CD8-positive, alpha-beta memory T cell (primary cell): ENCODE measurements at regions not wholly inside any gene's neighbourhood (a gene's known extent, or its start where the extent isn't known, plus 50 kb on each side); places are given as distances from the start of the nearest gene placed in this dataset.

Experiments
- CTCF ChIA-PET: fragments of 350-600 bp; sonication (Branson Sonifier 250); formaldehyde crosslinking; loops from one replicate; lab custom pipeline; 2021; ENCODE audit warnings: antibody characterized with exemption; lab: Charles Lee
- POLR2A ChIA-PET: fragments of 350-600 bp; sonication (Branson Sonifier 250); formaldehyde crosslinking; loops from one replicate; lab custom pipeline; 2021; ENCODE audit warnings: antibody characterized with exemption; lab: Charles Lee
- DNase-seq, 5 donors: peaks; one replicate each; pipeline versions ENCODE4 v3.0.0 to v3.0.0-alpha.2; 2020 to 2022; ENCODE audit warnings: mixed read lengths in 1 of 5
- H3K27ac ChIP-seq: one replicate; pipeline ENCODE4 v1.7.0; 2013; ENCODE audit warnings: low read depth, mild to moderate bottlenecking, low read length, moderate library complexity
- H3K27me3 ChIP-seq: 2 replicates; pipeline ENCODE4 v1.7.0; 2013; ENCODE audit warnings: low read length, mild to moderate bottlenecking; ENCODE audit not compliant: insufficient read depth, poor library complexity, severe bottlenecking
- H3K36me3 ChIP-seq: 2 replicates; pipeline ENCODE4 v1.7.0; 2013; ENCODE audit warnings: mild to moderate bottlenecking, low read length, moderate library complexity; ENCODE audit not compliant: insufficient read depth
- H3K4me1 ChIP-seq: 2 replicates; pipeline ENCODE4 v1.7.0; 2013; ENCODE audit warnings: mild to moderate bottlenecking, low read length, moderate library complexity; ENCODE audit not compliant: insufficient read depth
- H3K4me3 ChIP-seq: 2 replicates; pipeline ENCODE4 v1.7.0; 2013; ENCODE audit warnings: mild to moderate bottlenecking, low read length
- H3K9me3 ChIP-seq: 2 replicates; pipeline ENCODE4 v1.7.0; 2013; ENCODE audit warnings: mild to moderate bottlenecking, low read length
- H3K27ac Mint-ChIP-seq, 8 donors: one replicate each; pipeline ENCODE4 v1.8.0; 2020 to 2021; ENCODE audit warnings: mixed read lengths in 8 of 8, mild to moderate bottlenecking in 6 of 8, inconsistent platforms in 3 of 8, moderate library complexity in 3 of 8
- H3K27me3 Mint-ChIP-seq, 2 donors: one replicate each; pipeline ENCODE4 v1.8.0; 2020 to 2021; ENCODE audit warnings: mixed read lengths in 2 of 2, mild to moderate bottlenecking in 1 of 2, moderate library complexity in 1 of 2
- H3K36me3 Mint-ChIP-seq, 3 donors: one replicate each; pipeline ENCODE4 v1.8.0; 2020 to 2021; ENCODE audit warnings: mixed read lengths in 3 of 3, inconsistent platforms in 1 of 3, mild to moderate bottlenecking in 1 of 3
- H3K4me1 Mint-ChIP-seq, 3 donors: one replicate each; pipeline ENCODE4 v1.8.0; 2020 to 2021; ENCODE audit warnings: mixed read lengths in 3 of 3, inconsistent platforms in 1 of 3, mild to moderate bottlenecking in 1 of 3
- H3K4me3 Mint-ChIP-seq, 7 donors: one replicate each; pipeline ENCODE4 v1.8.0; 2020 to 2021; ENCODE audit warnings: mixed read lengths in 7 of 7, mild to moderate bottlenecking in 6 of 7, moderate library complexity in 4 of 7, inconsistent platforms in 2 of 7
- H3K9me3 Mint-ChIP-seq, 5 donors: one replicate each; pipeline ENCODE4 v1.8.0; 2020 to 2022; ENCODE audit warnings: mixed read lengths in 5 of 5, mild to moderate bottlenecking in 3 of 5, moderate library complexity in 2 of 5, inconsistent platforms in 1 of 5

DNA sequence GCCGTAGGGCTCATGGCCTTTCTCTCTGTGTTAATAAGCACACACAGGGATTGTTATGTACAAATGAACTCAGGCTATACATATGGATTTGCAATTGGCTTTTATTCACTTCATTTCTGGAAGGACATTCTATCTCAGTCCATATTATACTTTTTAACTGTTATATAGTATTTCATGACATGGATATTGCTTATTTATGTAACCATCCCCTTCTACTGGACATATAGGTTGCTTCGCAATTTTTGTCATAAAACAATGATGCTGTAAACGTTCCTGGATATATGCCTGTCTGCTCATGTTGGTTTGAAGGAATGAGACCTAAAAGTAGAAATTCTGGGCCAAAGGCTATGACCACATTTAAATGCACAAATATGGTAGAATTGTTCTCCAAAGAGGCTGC is 158.1 kb downstream of the BCOR start:
- H3K27me3 Mint-ChIP-seq, result peaks cover 0 to 6% of the 10 kb centered on the region in 2 donors
- H3K36me3 ChIP-seq, result no peaks in the 10 kb centered on the region
- H3K9me3 Mint-ChIP-seq, result peaks cover 0 to 12% (median 0%) of the 10 kb centered on the region in 5 donors
- H3K36me3 Mint-ChIP-seq, result no peaks in the 10 kb centered on the region
- H3K4me1 Mint-ChIP-seq, result peaks cover 16 to 26% (median 23%) of the 10 kb centered on the region in 3 donors
- no peak overlapping the region for H3K27ac Mint-ChIP-seq
- ChIA-PET CTCF (no interaction called here), POLR2A (no interaction called here)
- peaks cover 6% of the 10 kb centered on the region for H3K4me1 ChIP-seq
- no peak overlapping the region for H3K4me3 Mint-ChIP-seq
- no peak overlapping the region for H3K27ac ChIP-seq
- DNase-seq, result no peak
- H3K4me3 ChIP-seq, result no peak overlapping the region
- no peaks in the 10 kb centered on the region for H3K27me3 ChIP-seq
- no peaks in the 10 kb centered on the region for H3K9me3 ChIP-seq

DNA sequence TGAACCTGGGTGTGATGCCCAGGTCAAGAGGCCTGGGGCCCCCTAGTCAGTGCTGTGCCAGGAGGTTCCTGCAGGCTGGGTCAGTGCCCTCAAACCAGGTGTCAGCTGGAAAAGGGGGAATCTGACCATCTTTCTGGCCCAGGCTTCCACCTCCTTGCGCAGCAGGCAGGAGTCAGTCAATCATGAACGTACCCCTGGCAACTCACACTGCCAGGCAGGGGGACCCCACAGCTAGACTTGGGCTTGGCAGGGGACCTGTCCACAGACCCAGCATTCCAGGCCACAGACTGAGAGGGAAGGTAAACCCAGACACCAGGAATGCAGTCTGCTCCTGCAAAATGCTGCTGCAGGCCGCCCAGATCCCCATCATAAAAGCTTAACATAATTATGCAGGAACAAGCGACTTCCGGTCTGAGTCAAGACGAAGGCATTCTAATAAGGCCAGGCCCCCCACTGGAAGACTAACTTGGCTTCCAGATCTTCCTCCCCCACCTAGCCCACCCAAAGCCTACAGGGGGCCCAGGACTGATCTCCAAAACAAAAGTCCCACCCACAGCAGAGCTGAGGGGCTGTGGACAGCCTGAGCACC is 156.3 kb downstream of the BCOR start:
- Histone ChIP-seq H3K27ac (no peak overlapping the region), H3K27me3 (no peaks in the 10 kb centered on the region), H3K4me3 (no peak overlapping the region), H3K4me1 (peaks cover 6% of the 10 kb centered on the region), H3K9me3 (no peaks in the 10 kb centered on the region), H3K36me3 (no peaks in the 10 kb centered on the region)
- Mint-ChIP-seq H3K36me3 (no peaks in the 10 kb centered on the region), H3K9me3 (peaks cover 0 to 12% (median 0%) of the 10 kb centered on the region in 5 donors), H3K4me3 (no peak overlapping the region), H3K4me1 (peaks cover 14 to 20% (median 20%) of the 10 kb centered on the region in 3 donors), H3K27me3 (peaks cover 0 to 8% of the 10 kb centered on the region in 2 donors), H3K27ac (no peak overlapping the region)
- DNase-seq, result no peak
- ChIA-PET POLR2A (no interaction called here), CTCF (no interaction called here)

DNA sequence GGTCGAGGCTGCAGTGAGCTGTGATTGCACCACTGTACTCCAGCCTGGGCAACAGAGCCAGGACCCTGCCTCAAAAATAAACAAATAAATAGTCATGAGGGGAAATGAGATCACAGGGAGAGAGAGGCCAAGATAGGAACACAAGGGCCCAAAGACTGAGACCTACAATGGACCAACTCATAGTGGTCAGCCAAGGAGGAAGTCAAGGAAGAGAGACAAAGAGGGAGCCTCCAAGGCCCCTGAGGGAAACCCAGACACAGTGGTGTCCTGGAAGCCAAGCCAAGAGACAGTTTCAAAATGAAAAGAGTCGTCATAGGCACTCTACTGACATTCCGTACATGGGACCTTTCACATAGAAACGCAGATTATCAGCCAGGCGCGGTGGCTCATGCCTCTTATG is 153.3 kb downstream of the BCOR start:
- Mint-ChIP-seq H3K4me1 (no peaks in the 10 kb centered on the region), H3K4me3 (no peak overlapping the region), H3K27ac (no peak overlapping the region), H3K36me3 (no peaks in the 10 kb centered on the region), H3K9me3 (peaks cover 0 to 12% (median 0%) of the 10 kb centered on the region in 5 donors), H3K27me3 (peaks cover 0 to 12% of the 10 kb centered on the region in 2 donors)
- ChIA-PET CTCF (no interaction called here), POLR2A (no interaction called here)
- Histone ChIP-seq H3K4me1 (no peaks in the 10 kb centered on the region), H3K27ac (no peak overlapping the region), H3K9me3 (no peaks in the 10 kb centered on the region), H3K4me3 (no peak overlapping the region), H3K27me3 (no peaks in the 10 kb centered on the region), H3K36me3 (no peaks in the 10 kb centered on the region)
- no peak for DNase-seq

DNA sequence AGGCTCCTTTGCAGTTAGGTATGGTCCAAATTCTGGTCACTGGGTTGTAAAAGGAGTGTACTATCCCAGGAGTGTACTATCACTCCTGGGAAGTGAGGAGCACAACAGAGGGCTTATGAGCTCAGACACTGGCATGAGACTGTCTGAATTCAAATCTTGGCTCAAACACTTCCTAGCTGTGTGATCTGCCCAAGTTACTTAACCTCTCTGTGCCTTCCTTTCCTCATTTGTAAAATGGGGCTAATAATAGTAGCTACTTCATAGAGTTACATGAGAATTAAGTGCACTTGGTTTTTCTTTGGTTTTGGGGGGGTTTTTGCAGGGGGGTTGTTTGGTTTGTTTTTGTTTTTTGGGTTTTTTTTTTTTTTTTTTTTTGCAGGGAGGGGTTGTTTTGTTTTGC is 152.0 kb downstream of the BCOR start:
- H3K27ac Mint-ChIP-seq, result no peak overlapping the region
- Histone ChIP-seq H3K36me3 (no peaks in the 10 kb centered on the region), H3K4me1 (no peaks in the 10 kb centered on the region), H3K27me3 (no peaks in the 10 kb centered on the region), H3K4me3 (no peak overlapping the region), H3K27ac (no peak overlapping the region), H3K9me3 (no peaks in the 10 kb centered on the region)
- peaks cover 0 to 14% of the 10 kb centered on the region in 2 donors for H3K27me3 Mint-ChIP-seq
- ChIA-PET POLR2A (interaction anchor here (0.7 kb wide), 1 partner anchor 25 kb away, joined by 4 read pairs; no protein-coding TSS in a partner anchor), CTCF (no interaction called here)
- H3K9me3 Mint-ChIP-seq, result peaks cover 0 to 12% (median 0%) of the 10 kb centered on the region in 5 donors
- H3K36me3 Mint-ChIP-seq, result peaks cover 0 to 4% (median 0%) of the 10 kb centered on the region in 3 donors
- no peaks in the 10 kb centered on the region for H3K4me1 Mint-ChIP-seq
- H3K4me3 Mint-ChIP-seq, result no peak overlapping the region
- no peak for DNase-seq

DNA sequence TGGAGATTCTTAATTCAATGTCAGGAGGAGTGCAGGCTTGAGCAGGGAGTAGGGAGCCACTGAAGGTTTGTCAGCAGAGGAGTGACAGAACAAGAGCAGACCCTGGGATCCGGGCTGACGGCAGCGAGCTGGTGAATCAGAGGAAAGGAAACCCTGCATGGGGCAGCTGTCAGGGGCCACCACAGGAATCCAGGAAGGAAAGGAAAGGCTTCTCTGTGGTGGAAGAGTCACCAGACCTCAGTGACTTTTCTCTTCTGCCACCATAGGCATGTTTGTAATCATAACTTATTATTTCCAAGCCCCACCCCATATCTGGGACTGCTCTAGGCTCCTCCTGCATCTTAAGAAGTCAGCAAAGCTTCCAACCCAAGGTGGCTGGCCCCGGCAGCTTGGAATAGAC is 150.9 kb downstream of the BCOR start:
- Histone ChIP-seq H3K36me3 (no peaks in the 10 kb centered on the region), H3K9me3 (no peaks in the 10 kb centered on the region), H3K4me3 (no peak overlapping the region), H3K27me3 (no peaks in the 10 kb centered on the region), H3K27ac (no peak overlapping the region), H3K4me1 (no peaks in the 10 kb centered on the region)
- ChIA-PET POLR2A (interaction anchor here (0.6 kb wide), 1 partner anchor 519 kb away, joined by 3 read pairs; no protein-coding TSS in a partner anchor), CTCF (no interaction called here)
- Mint-ChIP-seq H3K27me3 (peaks cover 0 to 18% of the 10 kb centered on the region in 2 donors), H3K27ac (no peak overlapping the region), H3K36me3 (peaks cover 0 to 4% (median 0%) of the 10 kb centered on the region in 3 donors), H3K4me1 (no peaks in the 10 kb centered on the region), H3K4me3 (no peak overlapping the region), H3K9me3 (peaks cover 0 to 12% (median 0%) of the 10 kb centered on the region in 5 donors)
- DNase-seq, result no peak

DNA sequence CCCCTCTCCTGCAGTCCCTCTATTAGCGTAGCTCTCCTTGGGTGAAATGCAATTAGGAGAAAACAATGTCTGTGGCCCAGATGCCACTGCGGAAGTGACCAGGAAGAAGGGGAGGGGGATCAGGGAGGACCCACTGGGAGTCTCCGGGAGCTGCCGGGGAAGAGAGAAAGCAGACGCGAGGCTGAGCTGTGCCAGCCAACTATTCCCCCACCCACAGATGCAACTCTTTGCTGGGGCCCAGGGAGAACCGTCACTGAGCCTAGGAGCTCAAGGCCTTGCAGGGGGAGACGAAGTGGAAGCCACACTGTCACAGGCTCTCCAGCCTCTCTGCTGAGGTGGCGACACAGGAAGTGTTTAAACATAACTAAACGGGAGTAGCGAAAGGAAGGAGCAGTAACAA is 149.2 kb downstream of the BCOR start:
- H3K27ac Mint-ChIP-seq, result no peak overlapping the region
- POLR2A ChIA-PET, result interaction anchor here (0.6 kb wide), 1 partner anchor 173 kb away, joined by 4 read pairs; no protein-coding TSS in a partner anchor
- CTCF ChIA-PET, result no interaction called here

DNA sequence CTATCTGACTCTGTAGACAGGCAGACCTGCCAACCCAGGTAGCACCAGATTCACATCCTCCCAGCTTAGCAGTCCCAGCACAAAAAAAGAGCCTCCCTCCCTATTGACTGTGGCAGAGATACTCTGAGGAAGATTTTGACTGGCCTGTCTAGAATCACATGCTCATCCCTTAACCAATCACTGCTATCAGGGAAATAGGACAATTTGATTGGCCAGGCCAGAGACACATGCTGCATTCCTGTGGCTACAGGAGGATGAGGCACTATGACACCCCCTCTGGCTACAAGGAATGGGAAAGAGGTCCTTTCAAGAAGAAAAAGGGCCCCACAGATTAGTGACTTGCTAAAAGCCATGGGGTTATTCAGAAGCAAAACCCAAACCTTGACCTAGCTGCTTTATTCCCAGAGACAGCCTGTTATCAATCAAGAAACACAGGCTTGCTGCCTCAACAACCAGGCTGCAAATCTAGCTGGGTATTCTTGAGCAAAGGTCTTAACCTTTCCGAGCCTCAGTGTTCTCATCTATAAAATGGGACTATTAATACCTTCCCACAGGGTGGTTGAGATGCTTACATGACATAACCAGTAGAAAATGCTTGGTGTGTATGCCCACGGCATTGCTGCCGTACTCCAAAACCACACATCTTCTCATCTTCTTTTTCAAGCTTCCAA is 147.6 kb downstream of the BCOR start:
- CTCF ChIA-PET, result no interaction called here
- Histone ChIP-seq H3K27ac (no peak overlapping the region), H3K4me3 (no peak overlapping the region), H3K27me3 (no peaks in the 10 kb centered on the region), H3K36me3 (no peaks in the 10 kb centered on the region), H3K4me1 (peaks cover 2% of the 10 kb centered on the region), H3K9me3 (no peaks in the 10 kb centered on the region)
- Mint-ChIP-seq H3K9me3 (no peaks in the 10 kb centered on the region), H3K4me1 (peaks cover under 1 to 2% (median 1%) of the 10 kb centered on the region in 3 donors), H3K4me3 (no peak overlapping the region), H3K36me3 (peaks cover 0 to 4% (median 0%) of the 10 kb centered on the region in 3 donors), H3K27me3 (peaks cover 0 to 12% of the 10 kb centered on the region in 2 donors), H3K27ac (no peak overlapping the region)
- no peak for DNase-seq
- POLR2A ChIA-PET, result no interaction called here

More for the DNA sequence above, 149.2 kb downstream of the BCOR start:
- H3K9me3 Mint-ChIP-seq, result peaks cover 0 to 3% (median 0%) of the 10 kb centered on the region in 5 donors
- no peaks in the 10 kb centered on the region for H3K9me3 ChIP-seq
- no peak overlapping the region for H3K4me3 Mint-ChIP-seq
- no peaks in the 10 kb centered on the region for H3K36me3 ChIP-seq
- no peak overlapping the region for H3K4me3 ChIP-seq
- peaks cover 0 to 15% of the 10 kb centered on the region in 2 donors for H3K27me3 Mint-ChIP-seq
- no peak overlapping the region for H3K27ac ChIP-seq
- no peaks in the 10 kb centered on the region for H3K4me1 ChIP-seq
- H3K27me3 ChIP-seq, result no peaks in the 10 kb centered on the region
- DNase-seq, result no peak
- peaks cover 0 to 4% (median 0%) of the 10 kb centered on the region in 3 donors for H3K36me3 Mint-ChIP-seq
- H3K4me1 Mint-ChIP-seq, result no peaks in the 10 kb centered on the region

DNA sequence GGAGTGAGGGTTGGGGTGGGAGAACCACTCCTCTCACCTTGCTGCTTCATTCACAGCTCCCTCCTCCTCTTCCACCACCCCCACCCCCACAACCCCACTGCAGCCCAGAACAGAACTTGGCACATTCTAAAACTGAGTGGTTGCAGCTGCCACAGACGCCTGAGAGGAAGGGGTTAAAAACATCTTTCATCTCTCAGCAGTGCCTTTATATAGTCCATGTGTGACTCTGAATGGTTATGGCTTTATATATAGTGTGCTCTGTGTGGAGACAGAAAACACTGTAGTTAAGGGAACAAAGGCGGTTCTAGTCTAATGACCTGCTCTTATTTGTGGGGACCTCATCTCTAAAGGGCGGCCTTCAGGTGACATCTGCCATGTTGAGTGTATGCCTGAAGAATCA is 144.8 kb downstream of the BCOR start:
- Mint-ChIP-seq H3K9me3 (peaks cover 0 to 3% (median 0%) of the 10 kb centered on the region in 5 donors), H3K27ac (no peak overlapping the region), H3K4me1 (peaks cover 4 to 7% (median 6%) of the 10 kb centered on the region in 3 donors), H3K27me3 (peaks cover 0 to 9% of the 10 kb centered on the region in 2 donors), H3K4me3 (no peak overlapping the region), H3K36me3 (peaks cover 0 to 4% (median 0%) of the 10 kb centered on the region in 3 donors)
- H3K27me3 ChIP-seq, result no peaks in the 10 kb centered on the region
- H3K27ac ChIP-seq, result no peak overlapping the region
- H3K9me3 ChIP-seq, result no peaks in the 10 kb centered on the region
- ChIA-PET POLR2A (no interaction called here), CTCF (no interaction called here)
- no peaks in the 10 kb centered on the region for H3K36me3 ChIP-seq
- no peak overlapping the region for H3K4me3 ChIP-seq
- H3K4me1 ChIP-seq, result peaks cover 8% of the 10 kb centered on the region
- no peak for DNase-seq
